ENCODE measurements at regions not wholly inside any gene's neighbourhood (a gene's known extent, or its start where the extent isn't known, plus 50 kb on each side); places are given as distances from the start of the nearest gene placed in this dataset.

DNA sequence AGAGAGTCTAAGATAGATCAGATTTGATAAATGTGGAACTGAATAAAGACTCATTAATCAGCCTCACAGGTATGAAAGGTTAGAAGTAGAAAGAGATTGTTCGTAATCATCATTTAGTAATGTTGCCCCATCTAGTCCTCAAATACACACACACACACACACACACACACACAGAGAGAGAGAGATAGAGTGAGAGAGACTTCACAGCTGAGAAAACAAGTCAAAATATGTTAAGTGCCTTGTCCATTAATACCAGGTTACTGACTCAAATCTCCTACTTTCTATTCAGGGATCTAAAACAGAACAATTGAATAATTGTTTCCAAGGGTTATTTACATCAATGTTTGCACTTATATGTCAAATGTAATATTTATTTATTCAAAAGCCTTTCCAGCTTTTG lies 284.6 kb downstream of the MRPS30 start:
- TF ChIP-seq, protein P1, sequence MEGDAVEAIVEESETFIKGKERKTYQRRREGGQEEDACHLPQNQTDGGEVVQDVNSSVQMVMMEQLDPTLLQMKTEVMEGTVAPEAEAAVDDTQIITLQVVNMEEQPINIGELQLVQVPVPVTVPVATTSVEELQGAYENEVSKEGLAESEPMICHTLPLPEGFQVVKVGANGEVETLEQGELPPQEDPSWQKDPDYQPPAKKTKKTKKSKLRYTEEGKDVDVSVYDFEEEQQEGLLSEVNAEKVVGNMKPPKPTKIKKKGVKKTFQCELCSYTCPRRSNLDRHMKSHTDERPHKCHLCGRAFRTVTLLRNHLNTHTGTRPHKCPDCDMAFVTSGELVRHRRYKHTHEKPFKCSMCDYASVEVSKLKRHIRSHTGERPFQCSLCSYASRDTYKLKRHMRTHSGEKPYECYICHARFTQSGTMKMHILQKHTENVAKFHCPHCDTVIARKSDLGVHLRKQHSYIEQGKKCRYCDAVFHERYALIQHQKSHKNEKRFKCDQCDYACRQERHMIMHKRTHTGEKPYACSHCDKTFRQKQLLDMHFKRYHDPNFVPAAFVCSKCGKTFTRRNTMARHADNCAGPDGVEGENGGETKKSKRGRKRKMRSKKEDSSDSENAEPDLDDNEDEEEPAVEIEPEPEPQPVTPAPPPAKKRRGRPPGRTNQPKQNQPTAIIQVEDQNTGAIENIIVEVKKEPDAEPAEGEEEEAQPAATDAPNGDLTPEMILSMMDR (IDR thresholded peaks at IDR 0.05) = no peak
- ATAC-seq (ENCODE audit: low FRiP score) (no peak), DNase-seq (ENCODE audit: low spot score) (no peak)

DNA sequence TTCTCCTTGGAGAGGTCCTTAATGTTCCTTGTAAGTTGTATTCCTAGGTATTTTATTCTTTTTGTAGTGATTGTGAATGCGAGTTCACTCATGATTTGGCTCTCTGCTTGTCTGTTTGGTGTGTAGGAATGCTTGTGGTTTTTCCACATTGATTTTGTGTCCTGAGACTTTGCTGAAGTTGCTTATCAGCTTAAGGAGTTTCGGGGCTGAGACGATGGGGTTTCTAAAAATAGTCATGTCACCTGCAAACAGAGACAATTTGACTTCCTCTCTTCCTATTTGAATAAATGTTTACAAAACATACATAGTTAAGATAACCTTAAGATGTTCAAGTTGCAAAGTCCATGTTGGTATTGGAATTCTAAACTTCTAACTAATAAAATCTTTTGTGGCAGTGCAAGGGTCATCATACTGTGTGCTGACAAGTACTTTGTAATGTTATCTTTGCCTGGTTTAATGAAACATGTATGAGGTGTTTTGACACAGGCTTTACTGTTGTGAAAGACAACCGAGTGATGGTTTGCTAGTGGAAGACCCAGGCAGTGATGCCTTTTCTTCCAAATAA lies 286.2 kb downstream of the MRPS30 start:
- TF ChIP-seq, protein P1 (IDR thresholded peaks at IDR 0.05) = no peak
- ATAC-seq (ENCODE audit: low FRiP score) (no peak), DNase-seq (ENCODE audit: low spot score) (no peak)

DNA sequence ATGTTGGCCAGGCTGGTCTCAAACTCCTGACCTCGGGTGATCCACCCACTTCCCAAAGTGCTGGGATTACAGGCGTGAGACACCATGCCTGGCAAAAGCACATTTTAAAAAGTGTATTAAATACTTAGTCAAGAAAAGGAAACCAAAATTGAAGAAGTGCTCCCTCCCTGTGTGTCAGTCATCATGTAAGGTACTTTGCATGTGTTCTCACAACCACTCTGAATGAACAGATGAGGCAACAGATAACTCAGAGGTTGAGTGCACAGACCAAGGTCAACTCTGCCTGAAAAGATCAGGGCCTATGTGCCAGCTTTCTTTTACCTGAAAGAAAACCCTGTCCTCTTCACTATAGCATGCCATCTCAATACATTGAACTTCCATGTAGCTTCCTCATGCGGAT lies 289.7 kb downstream of the MRPS30 start:
- ATAC-seq (ENCODE audit: low FRiP score) (no peak), DNase-seq (ENCODE audit: low spot score) (no peak)
- TF ChIP-seq, protein P1 (IDR thresholded peaks at IDR 0.05) = no peak

DNA sequence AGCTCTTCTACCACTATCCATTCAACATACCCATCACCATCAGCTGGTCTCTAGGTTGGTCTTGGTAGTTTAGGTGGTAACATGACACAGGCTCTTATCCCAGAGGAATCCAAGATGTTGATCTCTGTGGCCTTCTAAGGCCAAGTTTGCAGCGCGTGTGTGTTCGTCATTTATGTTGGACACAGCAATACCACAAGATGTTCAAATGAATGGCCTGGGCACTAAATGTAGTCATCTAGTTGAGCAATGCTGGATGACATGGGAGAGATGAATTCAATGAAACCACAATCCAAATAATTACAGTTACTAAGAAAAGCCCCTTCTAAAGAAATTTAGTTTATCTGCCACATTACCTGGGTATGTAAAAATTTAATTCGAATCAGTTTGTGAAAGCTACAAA lies 292.4 kb downstream of the MRPS30 start:
- ATAC-seq (ENCODE audit: low FRiP score) = no peak
- TF ChIP-seq, protein P1 (IDR thresholded peaks at IDR 0.05) = no peak
- DNase-seq (ENCODE audit: low spot score) = no peak

DNA sequence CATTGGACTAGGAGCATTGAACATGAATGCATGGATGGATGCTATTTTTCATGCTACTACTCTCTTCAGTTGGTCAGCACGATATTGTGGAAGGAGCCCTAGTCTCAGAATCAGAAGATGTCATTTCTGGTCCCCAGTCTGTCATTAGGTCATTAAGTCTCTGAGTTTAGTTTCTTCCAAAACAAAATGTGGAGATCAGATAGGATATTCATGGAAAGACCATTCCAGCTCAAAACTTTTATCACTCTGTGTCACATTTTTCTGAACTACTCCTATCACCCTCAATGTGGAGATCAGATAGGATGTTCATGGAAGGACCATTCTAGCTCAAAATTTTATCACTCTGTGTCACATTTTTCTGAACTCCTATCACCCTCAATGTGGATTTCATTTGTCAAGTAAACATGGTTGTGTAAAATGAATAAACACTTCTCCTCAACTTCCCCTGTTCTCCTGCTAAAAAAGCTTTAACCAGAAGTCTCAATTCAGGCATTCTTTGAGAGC lies 296.8 kb downstream of the MRPS30 start:
- ATAC-seq (ENCODE audit: low FRiP score) = no peak
- TF ChIP-seq, protein P1 (IDR thresholded peaks at IDR 0.05) = no peak
- DNase-seq (ENCODE audit: low spot score) = no peak

DNA sequence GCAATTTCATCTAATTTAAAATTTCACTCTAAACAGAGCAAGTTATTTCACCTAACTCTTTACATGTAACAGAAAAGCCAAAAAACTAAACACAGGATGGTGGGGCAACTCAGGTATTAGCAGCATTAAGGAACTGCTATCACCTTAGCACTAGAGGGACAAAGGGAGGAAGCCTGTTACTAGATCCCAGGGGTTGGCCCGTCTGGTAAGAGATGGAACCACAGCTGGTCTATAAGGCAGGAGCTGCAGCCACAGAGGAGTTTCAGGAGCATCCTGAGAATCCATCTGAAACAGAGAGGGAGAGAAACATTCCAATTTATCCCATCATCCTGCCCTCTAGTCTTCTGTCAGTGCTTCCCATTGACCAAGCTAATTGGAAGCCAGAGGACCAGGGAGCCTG lies 300.3 kb downstream of the MRPS30 start:
- TF ChIP-seq, protein P1 (IDR thresholded peaks at IDR 0.05) = no peak
- ATAC-seq (ENCODE audit: low FRiP score) (no peak), DNase-seq (ENCODE audit: low spot score) (no peak)

DNA sequence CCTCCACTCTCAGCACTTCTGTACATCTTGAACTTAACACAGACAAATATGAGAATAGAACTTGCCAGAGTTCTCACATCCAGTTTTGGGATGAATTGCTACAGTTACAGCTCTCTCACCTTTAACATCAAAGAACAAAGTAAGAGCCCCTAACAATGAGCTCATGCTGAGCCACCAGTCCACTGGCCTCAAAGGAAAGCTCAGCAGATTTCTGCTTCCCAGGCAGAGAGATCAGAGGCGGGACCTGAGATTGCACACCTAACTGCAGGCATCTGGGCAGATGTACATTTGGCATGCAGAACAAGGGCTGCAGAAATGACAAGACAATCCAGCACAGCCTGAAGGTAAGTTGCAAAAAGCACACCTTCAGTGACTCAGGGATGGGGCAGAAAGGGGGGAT lies 300.9 kb downstream of the MRPS30 start:
- TF ChIP-seq, protein P1 (IDR thresholded peaks at IDR 0.05) = no peak
- DNase-seq (ENCODE audit: low spot score) = no peak
- no peak for ATAC-seq (ENCODE audit: low FRiP score)
